Smooth muscle cell (in vitro differentiated cells): ENCODE measurements at regions not wholly inside any gene's neighbourhood (a gene's known extent, or its start where the extent isn't known, plus 50 kb on each side); places are given as distances from the start of the nearest gene placed in this dataset.

Source experiments
- DNase-seq: peaks from one replicate; lab custom pipeline; 2025; ENCODE audit not compliant: unreplicated experiment; lab: John Stamatoyannopoulos, UW
- H2AFZ ChIP-seq: fragments of 200-600 bp; sonication (generic); 2 replicates; pipeline ENCODE4 v1.6.0; 2016; ENCODE audit warnings: antibody characterized with exemption, low read depth, mild to moderate bottlenecking
- H3F3A ChIP-seq: fragments of 200-600 bp; sonication (generic); 2 replicates; pipeline ENCODE4 v1.6.0; 2017; ENCODE audit warnings: antibody characterized with exemption, low read depth
- H3K27ac ChIP-seq: fragments of 200-600 bp; sonication (generic); 2 replicates; pipeline ENCODE4 v1.5.1; 2016; ENCODE audit warnings: low read depth, mild to moderate bottlenecking
- H3K27me3 ChIP-seq: fragments of 200-600 bp; sonication (generic); 2 replicates; pipeline ENCODE4 v1.6.1; 2016; ENCODE audit warnings: low read depth, mild to moderate bottlenecking
- H3K36me3 ChIP-seq: fragments of 200-600 bp; sonication (generic); 2 replicates; pipeline ENCODE4 v1.5.1; 2016; ENCODE audit warnings: low read depth
- H3K4me1 ChIP-seq: fragments of 200-600 bp; sonication (generic); 2 replicates; pipeline ENCODE4 v1.5.1; 2016; ENCODE audit warnings: low read depth
- H3K4me2 ChIP-seq: fragments of 200-600 bp; sonication (generic); 2 replicates; pipeline ENCODE4 v1.6.0; 2016; ENCODE audit warnings: mild to moderate bottlenecking
- H3K4me3 ChIP-seq: fragments of 200-600 bp; sonication (generic); 2 replicates; pipeline ENCODE4 v1.5.1; 2016; ENCODE audit warnings: mild to moderate bottlenecking
- H3K79me2 ChIP-seq: fragments of 200-600 bp; sonication (generic); 2 replicates; pipeline ENCODE4 v1.6.0; 2016; ENCODE audit warnings: low read depth, mild to moderate bottlenecking
- H3K9ac ChIP-seq: fragments of 200-600 bp; sonication (generic); 2 replicates; pipeline ENCODE4 v1.6.0; 2016; ENCODE audit warnings: low read depth
- H3K9me3 ChIP-seq: fragments of 200-600 bp; sonication (generic); replicated peaks from 2 replicates; pipeline ENCODE4 v1.5.1; 2016; ENCODE audit warnings: low read depth
- H4K20me1 ChIP-seq: fragments of 200-600 bp; sonication (generic); 2 replicates; pipeline ENCODE4 v1.6.0; 2016; ENCODE audit warnings: low read depth
- WGBS: methylation state at CpG from one replicate; pipeline ENCODE4 v1.1.7; 2016; ENCODE audit warnings: low lambda C conversion rate; 5-methylcytosine and 5-hydroxymethylcytosine counted together
- TF ChIP-seq, protein P1 (sequence below): fragments of 200-600 bp; sonication (generic); IDR thresholded peaks from 2 replicates; pipeline ENCODE4 v1.5.1; 2017; ENCODE audit warnings: borderline replicate concordance, mild to moderate bottlenecking, antibody characterized with exemption; ENCODE audit not compliant: insufficient read depth, poor library complexity, severe bottlenecking

GRCh38 chr20:40617594-40617993 lies 71.4 kb downstream of the MAFB start:
- no peak overlapping the region for H3K4me3 ChIP-seq
- WGBS, result 91% methylated on average over 6 of the region's 6 CpGs
- DNase-seq, result no peak

DNA sequence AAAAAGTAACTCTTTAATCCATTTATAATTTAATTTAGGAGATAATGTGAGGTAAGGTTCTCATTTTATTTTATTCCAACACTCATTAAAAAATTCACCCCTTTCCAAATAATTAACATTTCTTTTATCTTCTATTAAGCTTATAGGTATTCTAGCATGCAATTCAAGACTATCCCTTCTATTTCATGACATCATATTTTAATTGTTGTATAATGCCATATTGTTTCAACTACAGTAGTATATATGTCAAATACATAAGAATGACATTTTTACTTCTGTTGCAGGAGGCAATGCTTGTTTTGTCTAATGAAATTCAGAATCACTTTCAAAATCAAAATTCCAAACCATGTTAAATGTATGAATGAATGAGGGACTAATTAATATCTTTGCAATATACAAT lies 76.2 kb downstream of the MAFB start:
- H3K4me1 ChIP-seq, result no peaks in the 10 kb centered on the region
- no peak overlapping the region for H2AFZ ChIP-seq
- no peak for DNase-seq
- no peak overlapping the region for H3K27ac ChIP-seq
- H3K27me3 ChIP-seq, result peaks cover 15% of the 10 kb centered on the region
- TF ChIP-seq, protein P1, sequence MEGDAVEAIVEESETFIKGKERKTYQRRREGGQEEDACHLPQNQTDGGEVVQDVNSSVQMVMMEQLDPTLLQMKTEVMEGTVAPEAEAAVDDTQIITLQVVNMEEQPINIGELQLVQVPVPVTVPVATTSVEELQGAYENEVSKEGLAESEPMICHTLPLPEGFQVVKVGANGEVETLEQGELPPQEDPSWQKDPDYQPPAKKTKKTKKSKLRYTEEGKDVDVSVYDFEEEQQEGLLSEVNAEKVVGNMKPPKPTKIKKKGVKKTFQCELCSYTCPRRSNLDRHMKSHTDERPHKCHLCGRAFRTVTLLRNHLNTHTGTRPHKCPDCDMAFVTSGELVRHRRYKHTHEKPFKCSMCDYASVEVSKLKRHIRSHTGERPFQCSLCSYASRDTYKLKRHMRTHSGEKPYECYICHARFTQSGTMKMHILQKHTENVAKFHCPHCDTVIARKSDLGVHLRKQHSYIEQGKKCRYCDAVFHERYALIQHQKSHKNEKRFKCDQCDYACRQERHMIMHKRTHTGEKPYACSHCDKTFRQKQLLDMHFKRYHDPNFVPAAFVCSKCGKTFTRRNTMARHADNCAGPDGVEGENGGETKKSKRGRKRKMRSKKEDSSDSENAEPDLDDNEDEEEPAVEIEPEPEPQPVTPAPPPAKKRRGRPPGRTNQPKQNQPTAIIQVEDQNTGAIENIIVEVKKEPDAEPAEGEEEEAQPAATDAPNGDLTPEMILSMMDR, result no peak
- no peaks in the 10 kb centered on the region for H3K9me3 ChIP-seq
- H3K79me2 ChIP-seq, result no peaks in the 10 kb centered on the region
- no peak overlapping the region for H3K9ac ChIP-seq
- no peaks in the 10 kb centered on the region for H3K36me3 ChIP-seq
- no peaks in the 10 kb centered on the region for H3F3A ChIP-seq
- H3K4me2 ChIP-seq, result no peak overlapping the region
- no peaks in the 10 kb centered on the region for H4K20me1 ChIP-seq
- H3K4me3 ChIP-seq, result no peak overlapping the region

More at GRCh38 chr20:40617594-40617993, 71.4 kb downstream of the MAFB start:
- no peak overlapping the region for H3K9ac ChIP-seq
- H3K79me2 ChIP-seq, result no peaks in the 10 kb centered on the region
- no peaks in the 10 kb centered on the region for H4K20me1 ChIP-seq
- H3K36me3 ChIP-seq, result no peaks in the 10 kb centered on the region
- no peak overlapping the region for H3K27ac ChIP-seq
- H3F3A ChIP-seq, result no peaks in the 10 kb centered on the region
- peaks cover 3% of the 10 kb centered on the region for H3K4me1 ChIP-seq
- H3K9me3 ChIP-seq, result no peaks in the 10 kb centered on the region
- no peak overlapping the region for H2AFZ ChIP-seq
- H3K27me3 ChIP-seq, result peaks cover 11% of the 10 kb centered on the region
- TF ChIP-seq, protein P1, result no peak
- no peak overlapping the region for H3K4me2 ChIP-seq

- Histone ChIP-seq H4K20me1 (no peaks in the 10 kb centered on the region), H3K27ac (no peak overlapping the region), H3K4me2 (no peak overlapping the region), H3K79me2 (no peaks in the 10 kb centered on the region), H3F3A (no peaks in the 10 kb centered on the region), H3K9ac (no peak overlapping the region), H3K9me3 (no peaks in the 10 kb centered on the region), H3K36me3 (no peaks in the 10 kb centered on the region), H3K27me3 (peaks cover 15% of the 10 kb centered on the region), H2AFZ (no peak overlapping the region), H3K4me1 (no peaks in the 10 kb centered on the region), H3K4me3 (no peak overlapping the region)
- no peak for DNase-seq
- WGBS, result 86% methylated on average over 4 of the region's 4 CpGs
- TF ChIP-seq, protein P1, result no peak
Measured at GRCh38 chr20:40612247-40612646, 76.8 kb downstream of the MAFB start.

DNA sequence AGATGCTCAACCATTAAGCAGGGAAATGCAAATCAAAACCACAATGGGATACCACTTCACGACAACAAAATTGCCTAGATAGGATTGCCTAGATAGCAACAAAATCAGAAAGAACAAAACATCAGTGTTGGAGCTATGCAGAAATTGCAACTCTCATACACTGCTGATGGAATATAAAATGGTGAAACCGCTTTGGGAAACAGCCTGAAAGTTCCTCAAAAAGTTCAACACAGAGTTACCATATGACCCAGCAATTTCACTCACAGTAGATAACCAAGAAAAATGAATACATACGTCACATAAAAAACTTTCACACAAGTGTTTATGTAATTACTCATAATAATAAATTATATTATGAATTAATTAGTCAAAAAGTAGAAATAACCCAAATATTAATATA lies 78.3 kb downstream of the MAFB start:
- Histone ChIP-seq H2AFZ (no peak overlapping the region), H4K20me1 (no peaks in the 10 kb centered on the region), H3K27ac (no peak overlapping the region), H3K79me2 (no peaks in the 10 kb centered on the region), H3K9me3 (no peaks in the 10 kb centered on the region), H3F3A (no peaks in the 10 kb centered on the region), H3K27me3 (peaks cover 15% of the 10 kb centered on the region), H3K4me2 (no peak overlapping the region), H3K4me3 (no peak overlapping the region), H3K4me1 (no peaks in the 10 kb centered on the region), H3K36me3 (no peaks in the 10 kb centered on the region), H3K9ac (no peak overlapping the region)
- TF ChIP-seq, protein P1, result no peak
- no peak for DNase-seq
- 89% methylated on average over 3 of the region's 3 CpGs for WGBS
